Left lobe of liver (tissue), 2 donors: ENCODE measurements at regions not wholly inside any gene's neighbourhood (a gene's known extent, or its start where the extent isn't known, plus 50 kb on each side); places are given as distances from the start of the nearest gene placed in this dataset.

ENCODE experiments used
- ATAC-seq: fragments of 200-7000 bp; cut with Tn5 transposase; one replicate; pipeline ENCODE4 v1.9.1; 2020; ENCODE audit warnings: mild to moderate bottlenecking, moderate library complexity
- DNase-seq: peaks from one replicate; pipeline ENCODE4 v3.0.0-alpha.2; 2020; ENCODE audit warnings: low spot score
- donor health status: DM: no; HTN: no; CAD: no; lungs with moderate emphysema.
- donor health status: DM: no; HTN: yes; CAD: no.

DNA sequence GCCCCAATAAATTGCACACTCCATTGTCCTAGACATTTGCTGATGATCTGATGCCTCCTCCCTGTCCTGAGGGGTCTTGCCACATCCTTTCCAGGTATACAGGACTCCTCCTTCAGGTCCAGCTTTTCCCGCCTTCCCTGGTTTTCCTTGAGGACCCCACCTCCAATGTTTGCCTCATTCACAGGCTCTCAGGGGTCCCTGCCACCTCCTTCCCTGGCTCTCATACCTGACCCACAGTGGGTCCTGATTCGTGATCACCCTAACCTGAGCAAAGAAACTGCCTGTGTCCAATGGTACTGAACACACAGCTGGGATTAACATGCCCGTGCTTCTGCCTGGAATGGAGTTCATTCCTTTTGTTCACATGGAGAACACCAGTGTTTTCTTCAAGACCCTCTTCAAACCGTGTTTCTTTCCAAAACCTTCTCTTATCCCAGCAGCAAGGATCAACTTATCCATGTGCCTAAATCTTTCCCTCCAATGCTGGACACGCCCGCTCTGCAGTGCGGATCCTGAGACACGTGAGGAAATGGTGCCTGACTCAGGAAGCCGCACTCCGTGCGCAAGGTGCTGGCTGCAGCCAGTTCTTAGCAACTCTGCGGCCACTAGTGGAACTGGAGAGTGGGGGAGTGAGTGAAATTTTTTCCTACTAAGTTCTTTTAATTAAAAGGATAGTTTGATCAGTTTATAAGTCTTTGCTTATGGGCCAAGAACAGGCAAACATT, 354.6 kb upstream of the SHH start:
- peak; percentile 35 for DNase-seq

DNA sequence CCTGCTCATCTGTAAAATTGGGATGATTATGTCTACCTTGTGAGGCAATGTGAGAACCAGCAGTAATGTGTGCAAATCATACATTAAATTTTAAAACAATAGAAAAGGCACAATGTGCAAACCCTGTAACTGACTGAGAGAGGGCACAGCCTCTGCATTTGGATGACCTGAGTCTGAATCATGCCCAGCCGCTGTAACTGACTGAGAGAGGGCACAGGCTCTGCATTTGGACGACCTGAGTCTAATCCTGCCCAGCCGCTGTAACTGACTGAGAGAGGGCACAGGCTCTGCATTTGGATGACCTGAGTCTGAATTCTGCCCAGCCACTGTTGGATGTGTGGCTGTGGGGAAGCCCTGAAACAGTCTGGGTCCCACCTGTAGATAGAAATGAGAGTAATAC, 351.5 kb upstream of the SHH start:
- DNase-seq (peak; percentile 15), ATAC-seq (no peak)

More for the DNA sequence above, 354.6 kb upstream of the SHH start:
- no peak for ATAC-seq

DNA sequence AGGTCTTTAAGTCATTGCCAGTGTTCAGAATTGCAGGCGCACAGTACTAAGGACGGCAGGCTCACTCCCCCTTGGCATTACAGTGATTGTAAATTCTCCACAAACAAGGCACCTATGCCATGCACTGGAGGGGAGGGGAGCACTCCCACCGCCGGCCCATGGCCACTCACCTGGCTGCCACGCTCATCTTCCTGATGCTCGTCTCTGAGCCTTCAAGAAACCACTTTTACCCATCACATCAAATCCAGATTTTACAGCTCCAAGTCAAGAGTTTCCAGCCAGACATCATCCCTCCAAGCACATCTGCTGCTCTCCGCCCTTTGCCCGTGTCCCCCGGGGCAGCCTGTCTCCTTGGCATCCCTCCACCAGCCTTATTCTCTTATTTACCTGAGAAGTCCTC, 350.2 kb upstream of the SHH start:
- DNase-seq (peak; percentile 27), ATAC-seq (no peak)

DNA sequence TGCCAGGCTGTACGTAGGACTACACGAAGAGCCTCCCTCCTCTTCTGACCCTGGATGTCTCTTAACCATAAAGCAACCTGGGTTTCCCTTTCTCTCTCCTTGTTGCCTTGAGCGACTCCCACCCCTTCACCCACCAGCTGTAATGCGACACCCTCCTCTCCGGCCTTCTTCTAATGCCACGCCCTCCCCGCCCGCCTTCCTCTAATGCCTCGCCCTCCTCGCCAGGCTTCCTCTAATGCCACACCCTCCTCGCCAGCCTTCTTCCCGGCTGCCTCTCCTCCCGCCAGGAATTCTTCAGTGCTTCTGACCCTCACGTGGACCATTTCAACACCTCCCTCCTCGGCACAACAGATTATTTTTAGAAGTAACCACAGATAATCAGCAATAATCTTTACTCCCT, 348.5 kb upstream of the SHH start:
- DNase-seq (peak; percentile 27), ATAC-seq (no peak)

DNA sequence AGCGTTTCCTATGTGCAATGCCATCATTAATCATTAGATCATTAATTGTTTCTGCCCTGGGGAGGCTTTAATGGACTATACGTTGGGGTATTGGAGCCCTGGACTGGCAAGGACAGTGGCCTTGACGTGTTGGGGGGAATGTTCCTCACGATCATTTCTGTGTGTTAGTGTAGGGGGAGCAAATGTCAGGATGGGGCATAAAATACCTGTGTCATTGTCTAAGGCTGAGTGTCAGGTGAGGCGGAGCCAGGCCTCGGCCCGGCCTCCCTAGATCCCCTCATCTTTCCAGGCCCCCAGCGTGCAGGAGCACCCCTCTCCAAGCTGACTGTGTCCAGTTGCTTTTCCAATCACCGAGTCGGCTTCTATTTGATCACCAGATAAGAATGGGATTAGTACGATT, 346.4 kb upstream of the SHH start:
- DNase-seq: peak; percentile 19

DNA sequence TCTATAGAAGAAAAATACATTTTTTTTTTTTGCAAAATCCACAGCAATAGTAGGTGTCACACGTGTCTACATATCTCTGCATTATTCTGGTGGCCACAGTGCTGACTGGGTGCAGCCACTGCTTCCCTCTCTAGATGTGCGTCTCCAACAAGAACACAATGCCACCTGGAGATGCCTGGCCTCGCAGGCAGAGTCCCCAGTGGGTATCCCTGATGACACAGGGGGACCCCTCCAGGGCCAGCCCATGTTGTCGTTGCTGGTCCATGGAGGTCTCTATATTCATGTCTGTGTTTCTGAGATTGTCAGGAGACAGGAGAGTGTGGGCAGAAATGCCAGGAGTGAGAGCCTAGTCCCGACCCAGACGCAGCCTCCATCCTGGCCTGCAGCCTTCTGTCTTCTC, 345.9 kb upstream of the SHH start:
- ATAC-seq: no peak
- DNase-seq: peak; percentile 16

More for the DNA sequence above, 346.4 kb upstream of the SHH start:
- ATAC-seq: no peak

DNA sequence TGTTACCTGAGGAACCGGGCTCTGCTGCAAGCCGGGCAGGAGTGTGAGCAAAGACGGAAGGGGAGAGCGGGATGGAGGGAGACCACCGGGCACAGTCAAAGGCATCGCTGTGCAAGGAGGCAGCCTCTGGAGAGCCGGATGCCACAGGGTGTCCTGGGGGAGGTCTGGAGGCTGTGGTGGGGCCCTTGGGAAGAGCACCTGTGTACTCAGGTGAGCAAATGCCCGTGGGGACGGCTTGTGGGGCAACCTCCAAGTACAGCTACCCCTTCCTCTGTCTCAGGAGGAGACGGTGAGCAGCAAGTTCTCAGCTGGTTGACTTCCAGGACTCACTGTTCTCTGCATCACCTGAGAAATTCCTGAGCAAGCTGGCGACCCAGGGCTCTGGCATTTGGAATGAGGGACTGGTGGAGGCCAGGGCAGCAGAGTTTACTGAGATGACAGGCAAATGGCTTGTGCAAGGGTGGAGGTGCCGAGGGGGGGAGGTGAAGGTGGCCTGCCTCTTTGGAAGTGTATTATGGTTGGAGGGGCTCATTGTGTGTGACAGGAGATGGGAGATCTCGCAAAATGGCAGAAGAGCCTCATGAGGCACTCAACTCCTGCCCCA, 345.2 kb upstream of the SHH start:
- DNase-seq (peak; percentile 39), ATAC-seq (no peak)

DNA sequence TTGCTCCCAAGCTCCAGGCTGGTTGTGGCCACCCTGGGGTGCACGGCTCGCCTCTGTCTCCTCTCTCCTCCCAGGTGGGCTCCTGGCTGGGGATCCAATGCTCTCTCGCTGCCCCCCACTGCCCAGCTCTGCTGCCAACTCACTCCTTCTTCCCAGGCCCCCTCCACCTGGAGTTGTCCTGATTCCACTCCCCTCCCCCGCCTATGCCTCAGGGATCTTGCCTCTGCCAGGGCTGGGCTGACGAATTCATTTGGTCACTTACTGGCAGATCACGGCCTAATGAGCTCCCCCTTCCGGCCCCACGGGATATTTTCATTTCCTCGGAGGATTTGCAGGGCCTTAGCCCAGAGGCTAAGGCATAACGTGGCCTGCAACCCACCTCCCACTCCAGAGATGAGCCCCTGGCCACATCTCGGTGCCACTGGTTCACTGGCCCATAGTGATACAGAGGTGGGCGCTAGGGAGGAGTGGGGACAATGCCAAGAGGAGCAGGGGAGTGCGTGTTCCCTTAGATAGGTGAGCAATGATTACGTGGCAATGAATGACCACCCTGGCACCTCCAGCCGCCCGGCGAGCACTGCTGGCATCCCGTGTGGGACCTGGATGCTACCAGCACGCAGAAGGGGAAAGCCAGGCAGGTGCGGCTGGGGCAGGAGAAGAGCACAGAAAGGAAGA, 344.6 kb upstream of the SHH start:
- DNase-seq: peak; percentile 69

DNA sequence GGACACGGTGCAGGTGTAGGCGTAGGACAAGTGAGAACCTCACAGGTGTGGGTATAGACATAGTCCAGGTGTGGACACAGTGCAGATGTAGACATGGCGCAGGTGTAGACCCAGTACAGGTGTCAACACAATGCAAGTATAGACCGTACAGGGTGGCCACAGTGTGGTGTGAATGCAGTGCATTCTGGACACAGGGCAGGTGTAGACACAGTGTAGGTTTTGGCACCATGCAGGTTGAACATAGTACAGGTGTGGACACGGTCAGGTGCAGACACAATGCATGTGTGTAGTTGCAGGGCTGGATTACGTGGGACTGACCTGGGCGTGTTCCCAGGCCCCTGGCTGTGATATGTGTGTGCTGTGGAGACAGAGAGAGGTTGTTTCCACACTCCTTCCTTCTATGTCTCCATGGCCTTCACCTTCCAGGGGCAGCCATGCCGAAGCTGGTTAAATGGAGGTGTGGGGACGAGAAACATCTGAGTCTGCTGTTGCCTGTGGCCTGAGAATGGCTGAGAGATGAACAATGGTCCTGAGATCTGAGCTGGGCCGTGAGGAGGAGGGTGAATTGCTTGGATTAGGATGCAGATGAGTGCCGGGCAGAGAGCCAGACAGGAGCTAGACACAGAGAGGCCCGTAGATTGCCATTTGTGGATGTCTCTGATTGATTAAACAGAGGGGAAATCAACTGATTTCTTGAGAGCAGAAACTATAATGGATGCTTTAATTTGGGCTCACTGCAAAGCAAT, 343.9 kb upstream of the SHH start:
- peak; percentile 11 for ATAC-seq

More for the DNA sequence above, 344.6 kb upstream of the SHH start:
- peak; percentile 98 for ATAC-seq

DNA sequence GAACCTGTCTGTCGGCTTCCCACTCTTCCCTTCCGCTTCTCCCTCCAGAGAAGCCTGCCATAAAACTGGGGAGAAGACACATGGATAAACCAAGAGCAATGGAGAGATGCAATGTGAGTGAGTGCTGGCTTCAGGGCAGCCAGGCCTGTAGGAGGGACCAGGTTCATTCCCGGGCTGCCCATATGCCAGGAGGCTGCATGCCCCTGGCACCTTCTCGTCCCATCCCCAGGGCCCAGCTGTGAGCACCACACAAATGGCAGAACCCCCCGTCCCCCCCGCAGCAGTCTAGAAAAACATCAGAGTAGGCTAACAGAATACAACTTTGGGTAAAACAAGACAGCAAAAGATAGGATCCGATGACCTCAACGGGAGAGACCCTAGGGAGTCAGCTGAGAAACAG, 341.3 kb upstream of the SHH start:
- DNase-seq: no peak
- ATAC-seq: no peak

More for the DNA sequence above, 343.9 kb upstream of the SHH start:
- no peak for DNase-seq

DNA sequence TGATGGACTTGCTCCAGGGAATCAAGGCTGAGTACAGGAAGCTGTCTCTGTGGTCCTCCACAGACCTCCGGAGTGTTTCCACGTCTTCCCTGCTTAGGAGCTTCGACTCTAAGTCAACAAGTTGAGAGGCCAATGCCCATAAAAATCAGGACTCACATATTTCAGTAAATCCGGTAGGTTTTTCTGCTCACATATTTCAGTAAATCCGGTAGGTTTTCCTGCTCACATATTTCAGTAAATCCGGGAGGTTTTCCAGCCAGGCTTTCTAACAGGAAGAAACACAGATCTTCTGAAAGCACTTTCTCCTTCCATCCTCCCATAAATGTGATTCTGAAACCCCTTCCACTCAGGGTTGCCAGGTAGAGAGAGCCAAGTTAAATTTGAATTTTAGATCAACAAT, 340.1 kb upstream of the SHH start:
- peak; percentile 39 for ATAC-seq
- DNase-seq: no peak

DNA sequence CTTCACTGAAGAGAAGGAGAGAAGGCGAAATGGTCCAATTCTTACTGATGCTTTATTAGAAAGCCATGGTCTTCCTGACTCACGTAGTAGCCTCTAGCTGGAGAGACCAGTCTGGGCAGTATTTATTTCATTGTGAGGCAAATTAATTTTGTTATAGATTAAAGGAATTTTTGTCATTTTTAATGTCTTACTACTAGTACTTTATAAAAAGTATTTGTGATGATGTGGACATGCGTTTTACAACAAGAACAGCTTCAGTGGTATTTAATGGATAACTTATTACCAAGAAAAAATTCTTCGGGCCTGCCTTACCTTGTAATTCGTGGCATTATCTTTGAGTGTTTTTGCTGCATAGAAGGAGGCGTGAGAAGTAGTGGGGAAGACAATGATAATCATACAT, 339.4 kb upstream of the SHH start:
- DNase-seq (no peak), ATAC-seq (no peak)

DNA sequence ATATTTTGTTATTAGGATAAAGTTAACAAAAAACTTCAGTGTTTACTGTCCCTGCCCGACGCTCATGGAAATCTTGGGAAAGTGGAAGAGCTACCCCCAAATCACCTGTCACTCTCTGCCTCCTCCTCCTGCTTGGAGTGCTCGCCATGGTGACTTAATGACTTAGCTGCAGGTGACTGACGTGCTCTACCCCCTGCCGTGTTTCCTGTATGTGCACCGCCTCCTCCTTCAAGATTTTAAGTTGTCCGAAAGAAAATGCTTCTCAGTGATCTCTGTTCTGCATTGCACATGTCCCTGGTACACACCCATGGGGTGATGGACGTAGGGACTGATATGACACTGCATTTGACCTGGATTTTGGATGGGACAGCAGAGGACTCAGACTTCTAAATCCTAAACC, 338.8 kb upstream of the SHH start:
- ATAC-seq (no peak), DNase-seq (no peak)

DNA sequence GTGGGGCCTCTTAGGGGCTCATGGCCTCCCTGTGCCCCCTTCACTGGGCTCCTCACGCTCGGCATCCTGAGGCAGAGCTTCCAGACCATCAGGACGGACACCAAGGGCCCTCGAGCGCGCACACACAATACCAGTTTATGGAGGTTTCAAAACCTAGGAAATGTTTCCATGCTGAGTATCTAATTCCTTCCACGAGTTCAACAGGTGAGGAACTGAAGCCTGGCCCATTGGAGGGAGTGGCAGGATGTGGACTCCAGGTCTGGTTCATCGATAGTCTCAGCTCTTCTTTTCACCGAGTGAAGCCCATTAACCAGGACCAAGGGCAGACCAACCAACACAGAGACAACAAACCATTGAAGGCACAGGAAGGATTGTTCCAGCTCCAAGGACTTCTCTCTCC, 336.7 kb upstream of the SHH start:
- DNase-seq (no peak), ATAC-seq (no peak)

DNA sequence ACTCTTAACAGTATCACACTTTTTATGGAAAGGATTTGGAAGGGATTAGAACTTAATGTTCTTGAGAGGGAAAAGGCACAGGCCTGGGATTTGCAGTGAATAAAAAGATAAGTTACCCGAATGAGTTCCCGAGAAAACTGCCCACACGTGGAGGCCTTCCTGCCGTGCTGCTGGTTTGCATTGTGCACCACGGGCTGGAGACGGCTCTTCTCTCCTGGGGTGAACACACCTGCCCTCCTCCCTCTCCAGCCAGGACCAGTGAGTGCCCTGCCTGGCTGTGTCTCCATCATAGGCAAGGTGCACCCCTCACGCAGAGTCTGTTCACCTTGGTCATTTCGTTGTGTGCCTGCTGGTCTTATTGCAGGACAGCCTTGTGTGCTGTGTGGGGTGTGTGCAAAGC, 336.3 kb upstream of the SHH start:
- ATAC-seq: no peak
- DNase-seq: no peak

DNA sequence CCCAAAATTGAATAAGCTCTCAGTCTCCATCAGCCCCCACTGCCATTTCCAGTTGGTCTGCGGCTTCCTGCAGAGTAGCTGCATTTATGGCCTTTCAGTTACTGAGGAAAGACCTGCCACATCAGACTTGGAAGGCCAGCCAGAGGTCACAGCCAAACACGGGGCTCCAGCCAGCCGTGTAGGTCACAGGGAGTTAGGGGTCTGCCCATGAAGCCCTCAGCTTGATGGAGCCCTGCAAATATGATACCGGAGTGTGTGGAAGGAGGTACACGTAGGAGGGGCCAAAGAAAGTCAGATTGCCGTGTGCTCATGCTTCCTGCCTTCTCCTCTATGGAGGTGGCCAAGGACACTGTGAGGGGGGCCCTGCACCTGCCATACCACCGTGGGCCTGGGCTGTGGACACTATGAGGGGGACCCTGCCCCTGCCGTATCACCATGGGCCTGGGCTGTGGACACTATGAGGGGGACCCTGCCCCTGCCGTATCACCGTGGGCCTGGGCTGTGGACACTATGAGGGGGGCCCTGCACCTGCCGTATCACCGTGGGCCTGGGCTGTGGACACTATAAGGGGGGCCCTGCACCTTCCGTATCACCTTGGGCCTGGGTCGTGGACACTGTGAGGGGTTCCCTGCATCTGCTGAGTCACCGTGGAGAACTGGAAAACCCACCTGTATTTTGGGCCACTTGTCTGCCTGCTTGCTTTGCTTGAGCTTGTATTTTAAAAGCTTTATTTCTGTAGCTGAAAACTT, 335.7 kb upstream of the SHH start:
- DNase-seq: no peak
- ATAC-seq: no peak

DNA sequence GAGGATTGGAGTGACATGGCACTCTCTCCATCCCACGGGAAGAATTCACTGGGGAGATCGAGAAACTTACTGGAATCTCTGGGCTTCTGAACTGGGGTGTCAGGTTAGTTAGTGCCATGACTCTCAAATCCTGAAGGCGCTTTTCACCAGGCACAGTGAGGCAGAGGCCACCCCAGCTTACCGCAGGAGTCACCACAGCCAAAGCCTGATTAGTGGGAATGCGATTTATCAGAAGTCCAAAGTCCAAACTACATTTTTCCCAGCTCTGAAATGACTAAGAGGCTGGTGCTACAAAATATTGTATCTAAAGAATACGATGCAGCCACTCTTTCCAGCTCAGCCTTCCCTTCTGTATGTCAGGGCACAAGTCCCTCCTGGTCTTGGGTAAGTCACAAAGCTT, 334.8 kb upstream of the SHH start:
- DNase-seq: no peak

DNA sequence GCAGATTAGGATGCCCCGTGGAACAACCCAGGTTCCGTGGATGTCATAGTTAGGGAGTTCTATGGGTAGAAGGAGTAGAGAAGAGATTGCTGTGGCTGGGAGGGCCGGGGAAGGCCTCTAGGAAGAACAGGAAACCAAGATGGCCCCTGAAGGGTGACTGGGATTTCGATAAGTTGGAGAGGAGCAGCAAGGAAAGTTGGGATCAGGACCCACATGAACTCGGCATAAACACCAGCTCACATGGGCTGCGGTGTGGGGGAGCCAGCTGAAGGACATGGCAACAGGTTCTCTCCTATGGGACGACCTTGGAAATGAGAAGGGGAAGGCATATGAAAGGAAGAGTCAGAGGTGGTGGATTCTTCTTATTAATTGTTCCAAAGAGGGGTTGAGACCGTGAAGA, 333.7 kb upstream of the SHH start:
- no peak for ATAC-seq

More for the DNA sequence above, 334.8 kb upstream of the SHH start:
- ATAC-seq: peak; percentile 47

DNA sequence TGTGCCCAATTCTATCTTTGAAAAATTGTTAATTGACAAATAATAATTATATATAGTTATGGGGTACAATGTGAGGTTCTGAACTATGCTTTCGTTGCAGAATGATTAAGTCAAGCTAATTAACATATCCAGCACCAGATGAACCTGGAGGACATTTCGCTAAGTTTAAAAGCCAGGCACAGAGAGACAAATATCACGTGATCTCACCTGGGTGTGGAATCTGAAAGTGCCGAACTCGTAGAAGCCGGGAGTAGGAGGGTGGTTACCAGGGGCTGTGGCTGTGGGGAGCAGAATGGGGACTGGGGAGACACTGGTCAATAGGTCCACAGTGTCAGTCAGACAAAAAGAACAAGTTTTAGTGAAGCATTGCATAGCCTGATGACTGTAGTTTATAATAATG, 332.9 kb upstream of the SHH start:
- ATAC-seq (no peak), DNase-seq (no peak)

More for the DNA sequence above, 333.7 kb upstream of the SHH start:
- no peak for DNase-seq

DNA sequence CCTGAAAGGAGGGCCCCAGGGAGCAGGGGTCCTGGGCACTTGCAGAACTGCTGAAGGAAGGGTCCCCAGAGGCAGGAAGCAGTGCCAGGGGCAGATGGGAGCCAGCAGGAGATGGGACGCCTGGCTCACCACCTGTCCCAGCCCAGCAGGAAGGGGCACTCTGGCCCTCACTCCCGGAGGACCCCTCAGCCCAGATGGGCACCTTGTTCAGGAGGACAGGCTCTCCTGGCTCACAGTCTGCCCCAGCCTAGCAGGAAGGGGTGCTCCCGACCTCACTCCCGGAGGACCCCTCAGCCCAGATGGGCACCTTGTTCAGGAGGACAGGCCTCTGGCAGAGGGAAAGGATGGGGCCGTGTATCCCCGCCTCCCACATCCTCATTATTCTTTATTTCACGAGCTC, 331.4 kb upstream of the SHH start:
- DNase-seq: no peak
- ATAC-seq: no peak

DNA sequence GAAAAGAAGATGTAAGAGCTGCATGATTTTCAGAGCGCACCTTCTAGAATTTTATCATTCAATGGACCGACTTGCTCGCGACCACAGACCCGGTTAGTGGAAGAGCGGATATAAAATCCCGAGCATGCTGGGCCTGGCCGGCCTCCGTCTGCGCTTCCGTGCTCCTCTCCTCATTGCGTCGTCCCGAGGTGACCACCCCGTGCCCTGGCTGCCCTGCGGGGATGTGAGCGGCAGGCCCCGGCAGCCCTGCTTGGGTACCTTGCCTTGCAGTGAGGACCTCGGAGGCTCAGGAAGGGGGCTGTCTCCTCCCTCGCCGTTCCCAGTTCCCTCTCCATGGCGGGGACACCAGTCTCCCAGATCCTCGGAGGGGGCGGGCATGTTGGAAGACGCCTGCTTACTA, 330.9 kb upstream of the SHH start:
- no peak for ATAC-seq
- no peak for DNase-seq
